H1 (cell line): ENCODE measurements at regions not wholly inside any gene's neighbourhood (a gene's known extent, or its start where the extent isn't known, plus 50 kb on each side); places are given as distances from the start of the nearest gene placed in this dataset.

ENCODE experiments used
- CTCF ChIA-PET: fragments of 300-600 bp; sonication (Branson Sonifier 250); formaldehyde crosslinking; loops from one replicate; lab custom pipeline; 2021; ENCODE audit not compliant: partially characterized antibody; lab: Charles Lee
- POLR2A ChIA-PET: fragments of 300-600 bp; sonication (Branson Sonifier 250); formaldehyde crosslinking; loops from one replicate; lab custom pipeline; 2021; ENCODE audit warnings: inconsistent platforms; ENCODE audit not compliant: partially characterized antibody; lab: Charles Lee
- DNase-seq, 2 experiments: peaks; one replicate each; pipeline versions ENCODE4 v3.0.0 to v3.0.0-alpha.2; 2010 to 2022; ENCODE audit warnings: low spot score in 2 of 2, low read depth in 1 of 2, mixed read lengths in 1 of 2
- FAIRE-seq: peaks from 2 replicates; lab custom pipeline; 2011; peaks lifted over from hg19 to GRCh38; lab: Jason Lieb, UNC
- H2AFZ ChIP-seq: 2 replicates; pipeline ENCODE4 v1.8.1; 2012; ENCODE audit warnings: low read length, inconsistent platforms
- H2AK5ac ChIP-seq: 2 replicates; pipeline ENCODE4 v1.6.1; 2013; ENCODE audit warnings: low read depth, low read length
- H2BK120ac ChIP-seq: replicated peaks from 2 replicates; pipeline ENCODE3; 2013; ENCODE audit warnings: low read depth, low read length, inconsistent platforms
- H2BK12ac ChIP-seq: 2 replicates; pipeline ENCODE4 v1.6.1; 2013; ENCODE audit warnings: low read depth, low read length
- H2BK15ac ChIP-seq: 2 replicates; pipeline ENCODE4 v1.6.1; 2013; ENCODE audit warnings: low read length
- H2BK20ac ChIP-seq: 2 replicates; pipeline ENCODE4 v1.6.1; 2013; ENCODE audit warnings: low read length
- H2BK5ac ChIP-seq: 2 replicates; pipeline ENCODE4 v1.6.1; 2013; ENCODE audit warnings: low read depth, low read length
- H3K14ac ChIP-seq: 2 replicates; pipeline ENCODE4 v1.6.1; 2013; ENCODE audit warnings: inconsistent platforms; ENCODE audit not compliant: insufficient read length
- H3K18ac ChIP-seq: 2 replicates; pipeline ENCODE4 v1.6.1; 2013; ENCODE audit warnings: low read length; ENCODE audit errors: extremely low read depth
- H3K23ac ChIP-seq: 2 replicates; pipeline ENCODE4 v1.6.1; 2013; ENCODE audit warnings: inconsistent platforms; ENCODE audit not compliant: insufficient read length
- H3K23me2 ChIP-seq: 2 replicates; pipeline ENCODE4 v1.6.1; 2013; ENCODE audit warnings: low read depth, low read length
- H3K27ac ChIP-seq: 2 replicates; pipeline ENCODE4 v1.6.1; 2011; ENCODE audit warnings: low read depth, low read length, inconsistent platforms
- H3K27me3 ChIP-seq, 4 experiments: replicated peaks in 1 of 4; 1 replicate in 1 of 4; 2 replicates in 3 of 4; pipeline versions ENCODE4 v1.6.1 to v1.8.1; 2011 to 2013; ENCODE audit warnings: low read length in 3 of 4, mild to moderate bottlenecking in 3 of 4, inconsistent platforms in 2 of 4, mixed read lengths in 2 of 4, moderate library complexity in 1 of 4; ENCODE audit not compliant: control insufficient read depth in 3 of 4, insufficient read depth in 3 of 4; ENCODE audit errors: extremely low read depth in 1 of 4
- H3K36me3 ChIP-seq, 4 experiments: 2 replicates each; pipeline versions ENCODE4 v1.6.1 to v1.8.1; 2011 to 2013; ENCODE audit warnings: mild to moderate bottlenecking in 4 of 4, low read length in 3 of 4, moderate library complexity in 2 of 4, control low read depth in 1 of 4, inconsistent platforms in 1 of 4; ENCODE audit not compliant: insufficient read depth in 4 of 4, control insufficient read depth in 2 of 4
- H3K4ac ChIP-seq: replicated peaks from 2 replicates; pipeline ENCODE3; 2013; ENCODE audit warnings: low read length, low read depth, mixed read lengths, inconsistent platforms; ENCODE audit not compliant: insufficient read length
- H3K4me1 ChIP-seq, 4 experiments: replicated peaks in 1 of 4; 1 replicate in 1 of 4; 2 replicates in 3 of 4; pipeline versions ENCODE4 v1.6.1 to v1.8.1; 2011 to 2013; ENCODE audit warnings: low read length in 3 of 4, inconsistent platforms in 2 of 4, mixed read lengths in 1 of 4; ENCODE audit not compliant: insufficient read depth in 4 of 4, control insufficient read depth in 3 of 4
- H3K4me2 ChIP-seq, 2 experiments: 2 replicates each; pipeline versions ENCODE4 v1.6.1 to v1.8.1; 2011 to 2013; ENCODE audit warnings: low read depth in 2 of 2, low read length in 2 of 2, control low read depth in 1 of 2, inconsistent platforms in 1 of 2, mild to moderate bottlenecking in 1 of 2; ENCODE audit not compliant: insufficient read depth in 1 of 2
- H3K4me3 ChIP-seq, 4 experiments: fragments of 200-600, 300-600 bp in 1 of 4; sonication (generic), shearing (Covaris generic), sonication (Bioruptor Twin) in 1 of 4; 2 replicates each; pipeline versions ENCODE4 v1.5.1 to v1.8.1; 2011 to 2016; ENCODE audit warnings: low read length in 4 of 4, low read depth in 3 of 4, control low read depth in 2 of 4, inconsistent platforms in 2 of 4, mild to moderate bottlenecking in 2 of 4, mixed read lengths in 1 of 4, moderate library complexity in 1 of 4; ENCODE audit not compliant: insufficient read depth in 2 of 4; ENCODE audit errors: extremely low read depth in 1 of 4
- H3K56ac ChIP-seq: replicated peaks from 2 replicates; pipeline ENCODE3; 2013; ENCODE audit warnings: low read depth, mild to moderate bottlenecking, mixed read lengths, low read length, inconsistent platforms; ENCODE audit not compliant: insufficient read length
- H3K79me1 ChIP-seq: 2 replicates; pipeline ENCODE4 v1.6.1; 2013; ENCODE audit warnings: low read depth, low read length, control low read depth
- H3K79me2 ChIP-seq, 2 experiments: 2 replicates each; pipeline versions ENCODE4 v1.6.1 to v1.8.1; 2012 to 2013; ENCODE audit warnings: low read length in 2 of 2, mild to moderate bottlenecking in 2 of 2, inconsistent platforms in 1 of 2; ENCODE audit not compliant: insufficient read depth in 2 of 2, control insufficient read depth in 1 of 2
- H3K9ac ChIP-seq, 4 experiments: replicated peaks in 1 of 4; 1 replicate in 1 of 4; 2 replicates in 3 of 4; pipeline versions ENCODE4 v1.6.1 to v1.8.1; 2011 to 2013; ENCODE audit warnings: low read depth in 3 of 4, low read length in 3 of 4, control low read depth in 2 of 4, mild to moderate bottlenecking in 2 of 4, moderate library complexity in 2 of 4, inconsistent platforms in 1 of 4; ENCODE audit errors: extremely low read depth in 1 of 4
- H3K9me3 ChIP-seq, 2 experiments: 2 replicates each; pipeline versions ENCODE4 v1.6.1 to v1.8.1; 2012 to 2013; ENCODE audit warnings: mild to moderate bottlenecking in 2 of 2, moderate library complexity in 2 of 2, control low read depth in 1 of 2, inconsistent platforms in 1 of 2, low read depth in 1 of 2, low read length in 1 of 2, mixed read lengths in 1 of 2; ENCODE audit not compliant: insufficient read depth in 2 of 2
- H4K20me1 ChIP-seq, 2 experiments: replicated peaks in 1 of 2; 2 replicates each; pipeline versions ENCODE3 to v1.8.1; 2011 to 2013; ENCODE audit warnings: inconsistent platforms in 2 of 2, low read length in 2 of 2, mild to moderate bottlenecking in 1 of 2; ENCODE audit not compliant: insufficient read depth in 2 of 2, control insufficient read depth in 1 of 2
- H4K5ac ChIP-seq: 2 replicates; pipeline ENCODE4 v1.6.1; 2013; ENCODE audit warnings: low read length, low read depth, mixed read lengths, inconsistent platforms; ENCODE audit not compliant: insufficient read length
- H4K8ac ChIP-seq: 2 replicates; pipeline ENCODE4 v1.8.0; 2013; ENCODE audit warnings: mild to moderate bottlenecking, moderate library complexity, low read length, inconsistent platforms; ENCODE audit not compliant: insufficient read depth; ENCODE audit errors: extremely low read depth
- H4K91ac ChIP-seq: replicated peaks from 2 replicates; pipeline ENCODE3; 2013; ENCODE audit warnings: low read length, mixed read lengths, inconsistent platforms; ENCODE audit not compliant: insufficient read length
- CEBPB ChIP-seq: IDR thresholded peaks from 2 replicates; pipeline ENCODE4 v1.6.1; 2012; ENCODE audit warnings: low read depth, low read length
- CREB1 ChIP-seq: IDR thresholded peaks from 2 replicates; pipeline ENCODE4 v1.6.1; 2012; ENCODE audit warnings: inconsistent platforms
- POLR2A ChIP-seq, 2 experiments: IDR thresholded peaks; 1 replicate in 1 of 2; 2 replicates in 1 of 2; pipeline ENCODE4 v1.6.1; 2011; ENCODE audit warnings: low read depth in 2 of 2, low read length in 2 of 2, mild to moderate bottlenecking in 2 of 2; ENCODE audit errors: control extremely low read depth in 1 of 2
- RAD21 ChIP-seq, 2 experiments: IDR thresholded peaks in 1 of 2; conservative IDR thresholded peaks in 1 of 2; 2 replicates each; pipeline ENCODE4 v1.6.1; 2011; ENCODE audit warnings: low read depth in 2 of 2, low read length in 2 of 2, improper control_type of control experiment in 1 of 2, inconsistent platforms in 1 of 2, mild to moderate bottlenecking in 1 of 2, moderate library complexity in 1 of 2
- TAF1 ChIP-seq: IDR thresholded peaks from 2 replicates; pipeline ENCODE4 v1.6.1; 2011; ENCODE audit warnings: mild to moderate bottlenecking, low read depth, low read length
- TBP ChIP-seq: IDR thresholded peaks from 2 replicates; pipeline ENCODE4 v1.6.1; 2011; ENCODE audit warnings: low read depth, low read length, improper control_type of control experiment
- TEAD4 ChIP-seq: IDR thresholded peaks from 2 replicates; pipeline ENCODE4 v1.6.1; 2012; ENCODE audit warnings: low read depth, low read length, inconsistent platforms, mixed read lengths
- WGBS, 2 experiments: shearing (Covaris generic) in 1 of 2; methylation state at CpG; one replicate each; pipeline versions ENCODE4 v1.1.6 to v1.1.7; 2013 to 2015; ENCODE audit warnings: low lambda C conversion rate in 2 of 2, mixed read lengths in 2 of 2, inconsistent platforms in 1 of 2, low coverage in 1 of 2, missing lambda C conversion rate in 1 of 2; ENCODE audit not compliant: insufficient replicate concordance in 2 of 2, insufficient coverage in 1 of 2, insufficient read length in 1 of 2; ENCODE audit errors: extremely low coverage in 1 of 2, missing lambda C conversion rate in 1 of 2; 5-methylcytosine and 5-hydroxymethylcytosine counted together

DNA sequence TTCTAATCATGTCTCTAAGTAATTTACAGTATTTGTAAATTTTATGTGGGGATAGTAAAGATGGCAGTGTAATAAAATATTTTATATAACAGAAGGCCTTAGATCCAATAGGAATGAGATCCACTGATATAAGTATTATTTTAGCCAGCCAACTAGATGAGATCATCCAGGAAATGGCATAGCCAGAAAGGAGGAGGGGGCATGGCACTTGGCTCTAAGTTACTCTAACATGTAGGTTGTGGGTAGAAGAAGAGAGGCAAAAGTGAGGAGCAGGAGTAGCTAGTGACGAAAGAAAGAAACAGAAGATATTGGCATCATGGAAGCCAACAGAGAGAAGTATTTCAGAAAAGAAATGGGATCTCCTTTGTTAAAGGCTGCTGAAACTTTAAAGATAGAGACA, 426.1 kb downstream of the PTPRC start:
- Histone ChIP-seq H3K36me3 (no peaks in the 10 kb centered on the region), H3K9ac (no peak overlapping the region), H2BK20ac (no peak overlapping the region)
- TF ChIP-seq TAF1 (no peak), POLR2A (IDR thresholded peaks at IDR 0.05; ENCODE audit: control extremely low read depth in 1 of 2, low read depth in 2 of 2, low read length in 2 of 2) (no peak), TEAD4 (no peak), TBP (no peak), CEBPB (no peak), RAD21 (IDR thresholded peaks at IDR 0.05 in 1 of 2, conservative IDR thresholded peaks at IDR 0.05 in 1 of 2; ENCODE audit: low read depth in 2 of 2, low read length in 2 of 2) (no peak), CREB1 (no peak)
- TF ChIP-seq, all 59 proteins: peak for 0
- Histone ChIP-seq H2AK5ac (no peak overlapping the region), H3K56ac (no peak overlapping the region), H2AFZ (no peak overlapping the region), H3K14ac (no peak overlapping the region), H3K4me1 (no peaks in the 10 kb centered on the region), H3K79me2 (no peaks in the 10 kb centered on the region), H3K79me1 (no peaks in the 10 kb centered on the region), H3K27ac (no peak overlapping the region), H4K20me1 (no peaks in the 10 kb centered on the region), H4K8ac (no peak overlapping the region), H2BK5ac (no peak overlapping the region), H3K23ac (no peak overlapping the region), H2BK15ac (no peak overlapping the region), H4K5ac (no peak overlapping the region), H3K18ac (no peak overlapping the region), H3K4me2 (no peak overlapping the region), H4K91ac (no peak overlapping the region), H2BK12ac (no peak overlapping the region), H3K27me3 (no peaks in the 10 kb centered on the region), H3K4me3 (no peak overlapping the region), H3K23me2 (no peaks in the 10 kb centered on the region), H3K4ac (no peak overlapping the region), H3K9me3 (no peaks in the 10 kb centered on the region), H2BK120ac (no peak overlapping the region)
- DNase-seq = no peak
- no peak for FAIRE-seq
- POLR2A ChIA-PET = no interaction called here
- CTCF ChIA-PET = interaction anchor here (1.3 kb wide), 1 partner anchor 18 kb away, joined by 3 read pairs; no protein-coding TSS in a partner anchor
- WGBS, 2 experiments = 73% methylated on average over 1 of the region's 1 CpG; no CpG with 5 or more reads in 1 of the 2 experiments
